Smooth muscle cell (in vitro differentiated cells): ENCODE measurements at regions not wholly inside any gene's neighbourhood (a gene's known extent, or its start where the extent isn't known, plus 50 kb on each side); places are given as distances from the start of the nearest gene placed in this dataset.

Experiments
- DNase-seq: peaks from one replicate; lab custom pipeline; 2025; ENCODE audit not compliant: unreplicated experiment; lab: John Stamatoyannopoulos, UW
- H2AFZ ChIP-seq: fragments of 200-600 bp; sonication (generic); 2 replicates; pipeline ENCODE4 v1.6.0; 2016; ENCODE audit warnings: antibody characterized with exemption, low read depth, mild to moderate bottlenecking
- H3F3A ChIP-seq: fragments of 200-600 bp; sonication (generic); 2 replicates; pipeline ENCODE4 v1.6.0; 2017; ENCODE audit warnings: antibody characterized with exemption, low read depth
- H3K27ac ChIP-seq: fragments of 200-600 bp; sonication (generic); 2 replicates; pipeline ENCODE4 v1.5.1; 2016; ENCODE audit warnings: low read depth, mild to moderate bottlenecking
- H3K27me3 ChIP-seq: fragments of 200-600 bp; sonication (generic); 2 replicates; pipeline ENCODE4 v1.6.1; 2016; ENCODE audit warnings: low read depth, mild to moderate bottlenecking
- H3K36me3 ChIP-seq: fragments of 200-600 bp; sonication (generic); 2 replicates; pipeline ENCODE4 v1.5.1; 2016; ENCODE audit warnings: low read depth
- H3K4me1 ChIP-seq: fragments of 200-600 bp; sonication (generic); 2 replicates; pipeline ENCODE4 v1.5.1; 2016; ENCODE audit warnings: low read depth
- H3K4me2 ChIP-seq: fragments of 200-600 bp; sonication (generic); 2 replicates; pipeline ENCODE4 v1.6.0; 2016; ENCODE audit warnings: mild to moderate bottlenecking
- H3K4me3 ChIP-seq: fragments of 200-600 bp; sonication (generic); 2 replicates; pipeline ENCODE4 v1.5.1; 2016; ENCODE audit warnings: mild to moderate bottlenecking
- H3K79me2 ChIP-seq: fragments of 200-600 bp; sonication (generic); 2 replicates; pipeline ENCODE4 v1.6.0; 2016; ENCODE audit warnings: low read depth, mild to moderate bottlenecking
- H3K9ac ChIP-seq: fragments of 200-600 bp; sonication (generic); 2 replicates; pipeline ENCODE4 v1.6.0; 2016; ENCODE audit warnings: low read depth
- H3K9me3 ChIP-seq: fragments of 200-600 bp; sonication (generic); replicated peaks from 2 replicates; pipeline ENCODE4 v1.5.1; 2016; ENCODE audit warnings: low read depth
- H4K20me1 ChIP-seq: fragments of 200-600 bp; sonication (generic); 2 replicates; pipeline ENCODE4 v1.6.0; 2016; ENCODE audit warnings: low read depth
- WGBS: methylation state at CpG from one replicate; pipeline ENCODE4 v1.1.7; 2016; ENCODE audit warnings: low lambda C conversion rate; 5-methylcytosine and 5-hydroxymethylcytosine counted together
- TF ChIP-seq, protein P1 (sequence below): fragments of 200-600 bp; sonication (generic); IDR thresholded peaks from 2 replicates; pipeline ENCODE4 v1.5.1; 2017; ENCODE audit warnings: borderline replicate concordance, mild to moderate bottlenecking, antibody characterized with exemption; ENCODE audit not compliant: insufficient read depth, poor library complexity, severe bottlenecking

GRCh38 chr3:110226645-110227044 lies 845.0 kb upstream of the NECTIN3 start:
- Histone ChIP-seq H4K20me1 (no peaks in the 10 kb centered on the region), H3K4me2 (no peak overlapping the region), H3F3A (no peaks in the 10 kb centered on the region), H2AFZ (no peak overlapping the region), H3K9ac (no peak overlapping the region), H3K79me2 (no peaks in the 10 kb centered on the region), H3K4me1 (no peaks in the 10 kb centered on the region), H3K27ac (no peak overlapping the region), H3K9me3 (no peaks in the 10 kb centered on the region), H3K4me3 (no peak overlapping the region), H3K36me3 (no peaks in the 10 kb centered on the region), H3K27me3 (no peaks in the 10 kb centered on the region)
- no peak for DNase-seq
- TF ChIP-seq, protein P1, sequence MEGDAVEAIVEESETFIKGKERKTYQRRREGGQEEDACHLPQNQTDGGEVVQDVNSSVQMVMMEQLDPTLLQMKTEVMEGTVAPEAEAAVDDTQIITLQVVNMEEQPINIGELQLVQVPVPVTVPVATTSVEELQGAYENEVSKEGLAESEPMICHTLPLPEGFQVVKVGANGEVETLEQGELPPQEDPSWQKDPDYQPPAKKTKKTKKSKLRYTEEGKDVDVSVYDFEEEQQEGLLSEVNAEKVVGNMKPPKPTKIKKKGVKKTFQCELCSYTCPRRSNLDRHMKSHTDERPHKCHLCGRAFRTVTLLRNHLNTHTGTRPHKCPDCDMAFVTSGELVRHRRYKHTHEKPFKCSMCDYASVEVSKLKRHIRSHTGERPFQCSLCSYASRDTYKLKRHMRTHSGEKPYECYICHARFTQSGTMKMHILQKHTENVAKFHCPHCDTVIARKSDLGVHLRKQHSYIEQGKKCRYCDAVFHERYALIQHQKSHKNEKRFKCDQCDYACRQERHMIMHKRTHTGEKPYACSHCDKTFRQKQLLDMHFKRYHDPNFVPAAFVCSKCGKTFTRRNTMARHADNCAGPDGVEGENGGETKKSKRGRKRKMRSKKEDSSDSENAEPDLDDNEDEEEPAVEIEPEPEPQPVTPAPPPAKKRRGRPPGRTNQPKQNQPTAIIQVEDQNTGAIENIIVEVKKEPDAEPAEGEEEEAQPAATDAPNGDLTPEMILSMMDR, result no peak
- WGBS, result 88% methylated on average over 1 of the region's 1 CpG

GRCh38 chr3:110227991-110228390 lies 843.6 kb upstream of the NECTIN3 start:
- no peaks in the 10 kb centered on the region for H3K36me3 ChIP-seq
- H4K20me1 ChIP-seq, result no peaks in the 10 kb centered on the region
- no peaks in the 10 kb centered on the region for H3K79me2 ChIP-seq
- H3K4me2 ChIP-seq, result no peak overlapping the region
- no peak for DNase-seq
- H3K27me3 ChIP-seq, result no peaks in the 10 kb centered on the region
- H3K4me1 ChIP-seq, result no peaks in the 10 kb centered on the region
- no peak overlapping the region for H2AFZ ChIP-seq
- no peaks in the 10 kb centered on the region for H3F3A ChIP-seq
- H3K9me3 ChIP-seq, result no peaks in the 10 kb centered on the region
- 83% methylated on average over 4 of the region's 4 CpGs for WGBS
- H3K4me3 ChIP-seq, result no peak overlapping the region
- no peak overlapping the region for H3K27ac ChIP-seq
- TF ChIP-seq, protein P1, result no peak
- no peak overlapping the region for H3K9ac ChIP-seq

GRCh38 chr3:110234831-110235230 lies 836.8 kb upstream of the NECTIN3 start:
- H3K4me3 ChIP-seq, result no peak overlapping the region
- no peak overlapping the region for H3K4me2 ChIP-seq
- TF ChIP-seq, protein P1, result no peak
- H3K9ac ChIP-seq, result no peak overlapping the region
- H3K36me3 ChIP-seq, result no peaks in the 10 kb centered on the region
- H3K9me3 ChIP-seq, result no peaks in the 10 kb centered on the region
- no peak overlapping the region for H2AFZ ChIP-seq
- H3F3A ChIP-seq, result no peaks in the 10 kb centered on the region
- H3K27ac ChIP-seq, result no peak overlapping the region
- peaks cover 9% of the 10 kb centered on the region for H3K4me1 ChIP-seq
- 91% methylated on average over 4 of the region's 4 CpGs for WGBS
- DNase-seq, result no peak
- H3K27me3 ChIP-seq, result no peaks in the 10 kb centered on the region
- H4K20me1 ChIP-seq, result no peaks in the 10 kb centered on the region
- no peaks in the 10 kb centered on the region for H3K79me2 ChIP-seq

GRCh38 chr3:110236976-110237610 lies 834.5 kb upstream of the NECTIN3 start:
- TF ChIP-seq, protein P1, result no peak
- Histone ChIP-seq H3K4me3 (no peak overlapping the region), H3K9me3 (no peaks in the 10 kb centered on the region), H4K20me1 (no peaks in the 10 kb centered on the region), H3K36me3 (no peaks in the 10 kb centered on the region), H3K4me2 (peak overlapping the region; percentile 12), H2AFZ (peak overlapping the region; percentile 16), H3K9ac (no peak overlapping the region), H3K4me1 (peaks cover 9% of the 10 kb centered on the region), H3F3A (no peaks in the 10 kb centered on the region), H3K27me3 (no peaks in the 10 kb centered on the region), H3K27ac (no peak overlapping the region), H3K79me2 (no peaks in the 10 kb centered on the region)
- no peak for DNase-seq
- WGBS, result 42% methylated on average over 3 of the region's 3 CpGs
